ENCODE measurements at regions not wholly inside any gene's neighbourhood (a gene's known extent, or its start where the extent isn't known, plus 50 kb on each side); places are given as distances from the start of the nearest gene placed in this dataset.

DNA sequence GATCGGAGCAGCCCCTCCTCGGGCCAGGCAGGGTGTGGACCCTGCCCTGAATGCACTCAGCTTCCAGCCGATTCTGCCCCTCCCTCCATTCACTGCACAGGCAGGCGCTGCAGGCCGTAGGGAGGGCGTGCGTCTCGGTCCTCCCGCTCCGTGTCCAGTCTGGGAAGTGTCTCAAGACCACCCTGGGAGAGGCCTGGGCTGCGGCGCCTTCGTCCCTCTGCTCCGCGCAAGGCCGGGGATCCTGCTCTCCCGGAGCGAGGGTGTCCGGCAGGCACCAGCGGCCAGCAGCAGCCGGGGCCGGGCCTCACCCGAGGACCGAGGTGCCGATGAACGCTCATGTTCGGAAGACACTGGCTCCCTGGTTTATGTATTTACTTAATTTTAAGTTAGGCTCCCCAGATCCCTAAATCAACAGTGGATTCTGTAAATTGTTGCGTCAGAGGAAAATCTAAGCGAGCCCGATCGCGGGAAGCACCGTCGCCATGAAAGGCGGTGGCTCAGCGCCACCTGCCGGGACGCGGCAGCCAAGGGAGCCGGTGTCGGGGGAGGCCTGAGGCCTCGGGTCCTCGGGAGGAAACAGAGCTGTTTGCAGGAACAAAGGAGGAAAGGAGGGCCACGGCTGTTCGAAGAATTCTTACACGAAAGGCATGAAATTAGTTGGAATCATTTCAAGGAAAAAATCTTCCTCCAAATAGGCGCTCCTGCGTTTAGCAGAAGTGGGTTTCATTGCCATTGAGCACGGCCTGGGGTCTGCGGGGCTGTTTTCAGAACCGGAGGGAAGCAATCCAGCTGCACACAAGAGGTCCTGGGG, 195.3 kb downstream of the BRD1 start:
- peak; percentile 84 for ATAC-seq
- peak; percentile 27 for DNase-seq (ENCODE audit: low spot score)
- ChIA-PET CTCF (ENCODE audit: low intra/inter-chr PET ratio, low total read pairs) (interaction anchor here (1.4 to 2.1 kb wide), 2 partner anchors 198 to 586 kb away, joined by 4 to 31 read pairs; no protein-coding TSS in a partner anchor), POLR2A (no interaction called here)
- peak overlapping the region; percentile 15; the same call in 1 of the 2 replicates for H3K9ac ChIP-seq (ENCODE audit: insufficient read depth, low read depth, low read length)
- no peaks in the 10 kb centered on the region for H3K36me3 ChIP-seq (replicated peaks in 1 of 2; ENCODE audit: control insufficient read depth in 1 of 2, insufficient read depth in 2 of 2, low read length in 2 of 2)
- no peaks in the 10 kb centered on the region for H3K9me3 ChIP-seq (ENCODE audit: low read length)
- in situ Hi-C loops (cut with HindIII; ENCODE audit: extremely low pct_ligation_motif_present, low pct_unique_long_range_greater_than_20kb), result loop anchor here (5.0 kb wide), 1 partner anchor 200 kb away; no protein-coding TSS in a partner anchor
- FAIRE-seq, result no peak
- no TSS peak for BruUV-seq (replicated peaks)
- H3K27ac ChIP-seq (ENCODE audit: extremely low read length, insufficient read depth, low read length), result no peak overlapping the region
- 1% methylated on average over 14 of the region's 51 CpGs for WGBS (ENCODE audit: low lambda C conversion rate)
- intact Hi-C loops (cut with micrococcal nuclease; ENCODE audit: unreplicated experiment), result loop anchor here (1.0 kb wide), 1 partner anchor 198 kb away; no protein-coding TSS in a partner anchor
- H3K4me1 ChIP-seq (ENCODE audit: insufficient read depth, low read length), result 0 out of 2 replicates have a peak, but pooled peaks cover 5% of the 10 kb centered on the region
- H4K20me1 ChIP-seq (ENCODE audit: insufficient read depth, low read length), result peaks cover 4% of the 10 kb centered on the region; the same call in 1 of the 2 replicates
- no peaks in the 10 kb centered on the region for H3K79me2 ChIP-seq (ENCODE audit: insufficient read depth, low read length)
- H3K4me2 ChIP-seq (ENCODE audit: low read depth, low read length), result peak overlapping the region; percentile 84
- H3K4me3 ChIP-seq (replicated peaks in 1 of 3; ENCODE audit: insufficient read depth in 1 of 3, low read depth in 2 of 3, low read length in 3 of 3), result peak overlapping the region; percentile 21 to 66 (median 45); a peak in 5 of 6 replicates
- H3K27me3 ChIP-seq (ENCODE audit: control insufficient read depth in 1 of 2, insufficient read depth in 2 of 2, low read length in 2 of 2), result peaks cover 9 to 70% of the 10 kb centered on the region in 2 experiments
- H2AFZ ChIP-seq (ENCODE audit: low read length), result no peak overlapping the region
- no peak for TF ChIP-seq SP140L (CRISPR knock-in tag; IDR thresholded peaks at IDR 0.05; ENCODE audit: borderline replicate concordance)
- TF ChIP-seq, protein P1, sequence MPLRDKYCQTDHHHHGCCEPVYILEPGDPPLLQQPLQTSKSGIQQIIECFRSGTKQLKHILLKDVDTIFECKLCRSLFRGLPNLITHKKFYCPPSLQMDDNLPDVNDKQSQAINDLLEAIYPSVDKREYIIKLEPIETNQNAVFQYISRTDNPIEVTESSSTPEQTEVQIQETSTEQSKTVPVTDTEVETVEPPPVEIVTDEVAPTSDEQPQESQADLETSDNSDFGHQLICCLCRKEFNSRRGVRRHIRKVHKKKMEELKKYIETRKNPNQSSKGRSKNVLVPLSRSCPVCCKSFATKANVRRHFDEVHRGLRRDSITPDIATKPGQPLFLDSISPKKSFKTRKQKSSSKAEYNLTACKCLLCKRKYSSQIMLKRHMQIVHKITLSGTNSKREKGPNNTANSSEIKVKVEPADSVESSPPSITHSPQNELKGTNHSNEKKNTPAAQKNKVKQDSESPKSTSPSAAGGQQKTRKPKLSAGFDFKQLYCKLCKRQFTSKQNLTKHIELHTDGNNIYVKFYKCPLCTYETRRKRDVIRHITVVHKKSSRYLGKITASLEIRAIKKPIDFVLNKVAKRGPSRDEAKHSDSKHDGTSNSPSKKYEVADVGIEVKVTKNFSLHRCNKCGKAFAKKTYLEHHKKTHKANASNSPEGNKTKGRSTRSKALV (CRISPR knock-in tag; IDR thresholded peaks at IDR 0.05), result peak; percentile 56; the same call in 1 of the 2 replicates
- TF ChIP-seq MYC (CRISPR knock-in tag; IDR thresholded peaks at IDR 0.05; ENCODE audit: borderline replicate concordance), result peak; percentile 36; the same call in 1 of the 2 replicates
- TF ChIP-seq ZNF350 (CRISPR knock-in tag; IDR thresholded peaks at IDR 0.05; ENCODE audit: borderline replicate concordance, low read depth), result peak; percentile 16; the same call in 1 of the 2 replicates
- TF ChIP-seq MED1 (CRISPR knock-in tag; IDR thresholded peaks at IDR 0.05), result 0 out of 2 replicates have a peak, but pooled peaks have one; percentile 27
- TF ChIP-seq ERF (CRISPR knock-in tag; IDR thresholded peaks at IDR 0.05), result peak; percentile 27; the same call in 1 of the 2 replicates
- peak; percentile 79 for TF ChIP-seq CEBPB (IDR thresholded peaks at IDR 0.05; ENCODE audit: borderline replicate concordance, low read depth, low read length)
- TF ChIP-seq RAD21 (CRISPR knock-in tag; IDR thresholded peaks at IDR 0.05), result peak; percentile 87
- TF ChIP-seq ZNF614 (CRISPR knock-in tag; IDR thresholded peaks at IDR 0.05; ENCODE audit: borderline replicate concordance), result no peak
- TF ChIP-seq XRCC5 (optimal IDR thresholded peaks at IDR 0.05; ENCODE audit: low read length), result peak; percentile 76
- TF ChIP-seq, protein P2, sequence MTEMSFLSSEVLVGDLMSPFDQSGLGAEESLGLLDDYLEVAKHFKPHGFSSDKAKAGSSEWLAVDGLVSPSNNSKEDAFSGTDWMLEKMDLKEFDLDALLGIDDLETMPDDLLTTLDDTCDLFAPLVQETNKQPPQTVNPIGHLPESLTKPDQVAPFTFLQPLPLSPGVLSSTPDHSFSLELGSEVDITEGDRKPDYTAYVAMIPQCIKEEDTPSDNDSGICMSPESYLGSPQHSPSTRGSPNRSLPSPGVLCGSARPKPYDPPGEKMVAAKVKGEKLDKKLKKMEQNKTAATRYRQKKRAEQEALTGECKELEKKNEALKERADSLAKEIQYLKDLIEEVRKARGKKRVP (CRISPR knock-in tag; IDR thresholded peaks at IDR 0.05), result peak in 1 of 2 experiments; percentile 78; a peak in 2 of 4 replicates
- TF ChIP-seq, protein P3, sequence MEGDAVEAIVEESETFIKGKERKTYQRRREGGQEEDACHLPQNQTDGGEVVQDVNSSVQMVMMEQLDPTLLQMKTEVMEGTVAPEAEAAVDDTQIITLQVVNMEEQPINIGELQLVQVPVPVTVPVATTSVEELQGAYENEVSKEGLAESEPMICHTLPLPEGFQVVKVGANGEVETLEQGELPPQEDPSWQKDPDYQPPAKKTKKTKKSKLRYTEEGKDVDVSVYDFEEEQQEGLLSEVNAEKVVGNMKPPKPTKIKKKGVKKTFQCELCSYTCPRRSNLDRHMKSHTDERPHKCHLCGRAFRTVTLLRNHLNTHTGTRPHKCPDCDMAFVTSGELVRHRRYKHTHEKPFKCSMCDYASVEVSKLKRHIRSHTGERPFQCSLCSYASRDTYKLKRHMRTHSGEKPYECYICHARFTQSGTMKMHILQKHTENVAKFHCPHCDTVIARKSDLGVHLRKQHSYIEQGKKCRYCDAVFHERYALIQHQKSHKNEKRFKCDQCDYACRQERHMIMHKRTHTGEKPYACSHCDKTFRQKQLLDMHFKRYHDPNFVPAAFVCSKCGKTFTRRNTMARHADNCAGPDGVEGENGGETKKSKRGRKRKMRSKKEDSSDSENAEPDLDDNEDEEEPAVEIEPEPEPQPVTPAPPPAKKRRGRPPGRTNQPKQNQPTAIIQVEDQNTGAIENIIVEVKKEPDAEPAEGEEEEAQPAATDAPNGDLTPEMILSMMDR (CRISPR knock-in tag; IDR thresholded peaks at IDR 0.05), result peak; percentile 91
- TF ChIP-seq, protein P4, sequence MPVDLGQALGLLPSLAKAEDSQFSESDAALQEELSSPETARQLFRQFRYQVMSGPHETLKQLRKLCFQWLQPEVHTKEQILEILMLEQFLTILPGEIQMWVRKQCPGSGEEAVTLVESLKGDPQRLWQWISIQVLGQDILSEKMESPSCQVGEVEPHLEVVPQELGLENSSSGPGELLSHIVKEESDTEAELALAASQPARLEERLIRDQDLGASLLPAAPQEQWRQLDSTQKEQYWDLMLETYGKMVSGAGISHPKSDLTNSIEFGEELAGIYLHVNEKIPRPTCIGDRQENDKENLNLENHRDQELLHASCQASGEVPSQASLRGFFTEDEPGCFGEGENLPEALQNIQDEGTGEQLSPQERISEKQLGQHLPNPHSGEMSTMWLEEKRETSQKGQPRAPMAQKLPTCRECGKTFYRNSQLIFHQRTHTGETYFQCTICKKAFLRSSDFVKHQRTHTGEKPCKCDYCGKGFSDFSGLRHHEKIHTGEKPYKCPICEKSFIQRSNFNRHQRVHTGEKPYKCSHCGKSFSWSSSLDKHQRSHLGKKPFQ (CRISPR knock-in tag; IDR thresholded peaks at IDR 0.05; ENCODE audit: insufficient replicate concordance), result no peak
- peak; percentile 31; the same call in 1 of the 2 replicates for TF ChIP-seq SALL1 (CRISPR knock-in tag; IDR thresholded peaks at IDR 0.05)

All from HepG2 (cell line).